Fibroblast of lung (primary cell): ENCODE measurements at regions not wholly inside any gene's neighbourhood (a gene's known extent, or its start where the extent isn't known, plus 50 kb on each side); places are given as distances from the start of the nearest gene placed in this dataset.

Source experiments
- DNase-seq, 2 donors: peaks; one replicate each; pipeline versions ENCODE4 v3.0.0 to v3.0.0-alpha.2; 2010; ENCODE audit warnings: low read depth in 2 of 2
- H2AFZ ChIP-seq: 2 replicates; pipeline ENCODE4 v1.5.1; 2012; ENCODE audit warnings: low read length, control low read depth, inconsistent platforms
- H3K27ac ChIP-seq: 2 replicates; pipeline ENCODE4 v1.5.1; 2011; ENCODE audit warnings: low read length, control low read depth; ENCODE audit not compliant: insufficient read depth
- H3K27me3 ChIP-seq: 2 replicates; pipeline ENCODE4 v1.5.1; 2011; ENCODE audit warnings: mild to moderate bottlenecking, low read length; ENCODE audit not compliant: control insufficient read depth, insufficient read depth
- H3K36me3 ChIP-seq: 2 replicates; pipeline ENCODE4 v1.5.1; 2011; ENCODE audit warnings: low read length; ENCODE audit not compliant: control insufficient read depth, insufficient read depth
- H3K4me1 ChIP-seq: 2 replicates; pipeline ENCODE4 v1.5.1; 2011; ENCODE audit warnings: low read length; ENCODE audit not compliant: control insufficient read depth, insufficient read depth; ENCODE audit errors: extremely low read depth
- H3K4me2 ChIP-seq: 2 replicates; pipeline ENCODE4 v1.5.1; 2011; ENCODE audit warnings: low read length, control low read depth; ENCODE audit not compliant: insufficient read depth; ENCODE audit errors: extremely low read depth
- H3K4me3 ChIP-seq, 4 experiments: fragments of 200-600 bp in 1 of 4; sonication (generic) in 1 of 4; replicated peaks in 1 of 4; 2 replicates each; pipeline ENCODE4 v1.5.1; 2011 to 2016; ENCODE audit warnings: low read length in 4 of 4, low read depth in 3 of 4, mild to moderate bottlenecking in 3 of 4, control low read depth in 2 of 4, inconsistent platforms in 1 of 4, mixed read lengths in 1 of 4; ENCODE audit not compliant: insufficient read depth in 1 of 4; ENCODE audit errors: control extremely low read depth in 1 of 4
- H3K79me2 ChIP-seq: 2 replicates; pipeline ENCODE4 v1.5.1; 2012; ENCODE audit warnings: mild to moderate bottlenecking, low read length, inconsistent platforms; ENCODE audit not compliant: control insufficient read depth, insufficient read depth
- H3K9ac ChIP-seq: 2 replicates; pipeline ENCODE4 v1.5.1; 2011; ENCODE audit warnings: mild to moderate bottlenecking, low read length, control low read depth; ENCODE audit not compliant: insufficient read depth
- H3K9me3 ChIP-seq: 2 replicates; pipeline ENCODE4 v1.5.1; 2012; ENCODE audit warnings: low read depth, low read length; ENCODE audit not compliant: control insufficient read depth, insufficient read depth
- H4K20me1 ChIP-seq: 2 replicates; pipeline ENCODE4 v1.5.1; 2011; ENCODE audit warnings: low read length; ENCODE audit not compliant: control insufficient read depth, insufficient read depth; ENCODE audit errors: extremely low read depth
- EZH2 ChIP-seq: IDR thresholded peaks from 2 replicates; pipeline ENCODE4 v1.5.1; 2012; ENCODE audit warnings: low read length, control low read depth, mild to moderate bottlenecking; ENCODE audit errors: missing control alignments
- TF ChIP-seq, protein P1 (sequence below), 2 donors: IDR thresholded peaks in 1 of 2; conservative IDR thresholded peaks in 1 of 2; 1 replicate in 1 of 2; 2 replicates in 1 of 2; pipeline ENCODE4 v1.5.1; 2011 to 2012; ENCODE audit warnings: low read length in 2 of 2, control low read depth in 1 of 2, inconsistent platforms in 1 of 2, low read depth in 1 of 2, mild to moderate bottlenecking in 1 of 2

DNA sequence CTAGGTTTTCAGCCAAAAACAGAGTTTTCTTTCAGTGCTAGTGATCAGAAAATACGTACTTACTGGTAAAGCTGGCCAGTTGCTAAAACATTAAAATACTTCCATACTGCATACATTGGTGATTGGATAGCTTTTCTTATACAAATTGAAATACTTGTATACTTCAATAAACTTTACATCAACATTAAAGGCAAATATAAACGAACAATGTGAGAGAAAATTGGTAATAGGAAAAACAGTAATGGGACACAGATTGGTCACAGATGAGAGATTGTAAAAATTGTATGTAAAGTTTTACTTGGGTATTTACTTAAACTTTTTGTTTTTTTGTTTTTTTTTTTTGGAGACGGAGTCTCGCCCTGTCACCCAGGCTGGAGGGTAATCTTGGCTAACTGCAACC is 391.7 kb downstream of the TFEC start:
- Histone ChIP-seq H3K4me1 (peaks cover 8% of the 10 kb centered on the region), H3K79me2 (no peaks in the 10 kb centered on the region), H3K27me3 (no peaks in the 10 kb centered on the region), H3K36me3 (no peaks in the 10 kb centered on the region), H3K4me2 (no peak overlapping the region), H3K9me3 (no peaks in the 10 kb centered on the region), H3K4me3 (no peak overlapping the region), H3K27ac (no peak overlapping the region), H3K9ac (no peak overlapping the region), H2AFZ (peak overlapping the region; percentile 53), H4K20me1 (no peaks in the 10 kb centered on the region)
- TF ChIP-seq, protein P1, sequence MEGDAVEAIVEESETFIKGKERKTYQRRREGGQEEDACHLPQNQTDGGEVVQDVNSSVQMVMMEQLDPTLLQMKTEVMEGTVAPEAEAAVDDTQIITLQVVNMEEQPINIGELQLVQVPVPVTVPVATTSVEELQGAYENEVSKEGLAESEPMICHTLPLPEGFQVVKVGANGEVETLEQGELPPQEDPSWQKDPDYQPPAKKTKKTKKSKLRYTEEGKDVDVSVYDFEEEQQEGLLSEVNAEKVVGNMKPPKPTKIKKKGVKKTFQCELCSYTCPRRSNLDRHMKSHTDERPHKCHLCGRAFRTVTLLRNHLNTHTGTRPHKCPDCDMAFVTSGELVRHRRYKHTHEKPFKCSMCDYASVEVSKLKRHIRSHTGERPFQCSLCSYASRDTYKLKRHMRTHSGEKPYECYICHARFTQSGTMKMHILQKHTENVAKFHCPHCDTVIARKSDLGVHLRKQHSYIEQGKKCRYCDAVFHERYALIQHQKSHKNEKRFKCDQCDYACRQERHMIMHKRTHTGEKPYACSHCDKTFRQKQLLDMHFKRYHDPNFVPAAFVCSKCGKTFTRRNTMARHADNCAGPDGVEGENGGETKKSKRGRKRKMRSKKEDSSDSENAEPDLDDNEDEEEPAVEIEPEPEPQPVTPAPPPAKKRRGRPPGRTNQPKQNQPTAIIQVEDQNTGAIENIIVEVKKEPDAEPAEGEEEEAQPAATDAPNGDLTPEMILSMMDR (conservative IDR thresholded peaks at IDR 0.05 in 1 of 2, IDR thresholded peaks at IDR 0.05 in 1 of 2; ENCODE audit: low read depth in 1 of 2, low read length in 2 of 2), result no peak
- TF ChIP-seq EZH2, result no peak
- no peak for DNase-seq

DNA sequence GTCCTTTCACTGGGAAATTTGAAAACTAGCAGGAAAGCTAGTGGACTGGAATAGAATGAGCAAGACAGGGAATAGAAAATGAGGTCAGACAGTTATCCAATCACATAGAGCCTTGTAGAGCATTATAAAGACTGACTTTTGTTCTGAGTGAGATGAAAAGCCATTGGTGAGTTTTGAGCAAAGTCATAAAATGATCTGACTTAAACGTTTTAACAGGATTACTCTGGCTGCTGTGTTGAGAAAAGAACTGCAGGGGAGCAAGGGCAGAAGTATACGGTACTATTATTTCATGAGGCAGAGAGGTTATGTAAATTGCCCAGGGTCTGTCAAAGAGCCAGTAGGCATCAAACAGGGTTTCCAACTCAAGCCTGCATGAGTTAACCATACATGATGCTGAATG is 393.4 kb downstream of the TFEC start:
- TF ChIP-seq EZH2, result no peak
- TF ChIP-seq, protein P1 (conservative IDR thresholded peaks at IDR 0.05 in 1 of 2, IDR thresholded peaks at IDR 0.05 in 1 of 2; ENCODE audit: low read depth in 1 of 2, low read length in 2 of 2), result no peak
- no peak overlapping the region for H3K4me2 ChIP-seq
- no peaks in the 10 kb centered on the region for H4K20me1 ChIP-seq
- no peak for DNase-seq
- H3K36me3 ChIP-seq, result no peaks in the 10 kb centered on the region
- no peak overlapping the region for H3K4me3 ChIP-seq
- H3K27ac ChIP-seq, result no peak overlapping the region
- H3K27me3 ChIP-seq, result no peaks in the 10 kb centered on the region
- H3K79me2 ChIP-seq, result no peaks in the 10 kb centered on the region
- H3K9me3 ChIP-seq, result no peaks in the 10 kb centered on the region
- H3K4me1 ChIP-seq, result peaks cover 8% of the 10 kb centered on the region
- H3K9ac ChIP-seq, result no peak overlapping the region
- no peak overlapping the region for H2AFZ ChIP-seq

DNA sequence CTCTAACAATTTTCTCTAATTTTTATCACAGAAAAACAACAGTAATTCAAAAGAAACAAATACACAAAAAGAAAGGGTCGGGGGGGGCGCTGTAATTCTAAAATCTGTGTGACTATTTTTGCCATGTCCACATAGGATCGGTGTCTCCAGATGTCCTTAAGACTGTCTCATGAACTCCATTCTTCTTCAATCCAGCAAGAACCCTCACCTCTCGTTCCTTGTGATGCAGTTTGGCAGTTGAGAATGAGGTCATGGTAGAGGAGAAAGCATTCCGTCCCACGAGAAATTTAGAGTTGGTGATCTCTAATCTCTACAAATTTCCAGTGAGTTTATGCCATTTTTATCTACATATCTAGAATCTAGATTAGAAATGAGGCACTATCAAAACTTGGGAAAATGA is 394.7 kb downstream of the TFEC start:
- no peak overlapping the region for H3K4me3 ChIP-seq
- no peaks in the 10 kb centered on the region for H3K79me2 ChIP-seq
- H4K20me1 ChIP-seq, result no peaks in the 10 kb centered on the region
- peak overlapping the region; percentile 36 for H3K4me2 ChIP-seq
- no peaks in the 10 kb centered on the region for H3K36me3 ChIP-seq
- H3K27me3 ChIP-seq, result no peaks in the 10 kb centered on the region
- no peak for TF ChIP-seq EZH2
- TF ChIP-seq, protein P1 (conservative IDR thresholded peaks at IDR 0.05 in 1 of 2, IDR thresholded peaks at IDR 0.05 in 1 of 2; ENCODE audit: low read depth in 1 of 2, low read length in 2 of 2), result no peak
- no peaks in the 10 kb centered on the region for H3K9me3 ChIP-seq
- no peak overlapping the region for H3K9ac ChIP-seq
- DNase-seq, result peak in 1 of 2 donors; percentile 39
- H2AFZ ChIP-seq, result peak overlapping the region; percentile 56
- H3K27ac ChIP-seq, result no peak overlapping the region
- peaks cover 8% of the 10 kb centered on the region for H3K4me1 ChIP-seq
